MM.1S (cell line): ENCODE measurements at regions not wholly inside any gene's neighbourhood (a gene's known extent, or its start where the extent isn't known, plus 50 kb on each side); places are given as distances from the start of the nearest gene placed in this dataset.

ENCODE experiments used
- EZH2 ChIP-seq: fragments of 300-600 bp; sonication (generic); optimal IDR thresholded peaks from 2 replicates; pipeline ENCODE3; 2017; ENCODE audit warnings: low read depth, mild to moderate bottlenecking, antibody characterized with exemption, low read length, mixed read lengths
- TF ChIP-seq, protein P1 (sequence below): fragments of 300-600 bp; sonication (generic); IDR thresholded peaks from 2 replicates; pipeline ENCODE4 v1.5.1; 2016; ENCODE audit warnings: antibody characterized with exemption, low read length, mixed read lengths

DNA sequence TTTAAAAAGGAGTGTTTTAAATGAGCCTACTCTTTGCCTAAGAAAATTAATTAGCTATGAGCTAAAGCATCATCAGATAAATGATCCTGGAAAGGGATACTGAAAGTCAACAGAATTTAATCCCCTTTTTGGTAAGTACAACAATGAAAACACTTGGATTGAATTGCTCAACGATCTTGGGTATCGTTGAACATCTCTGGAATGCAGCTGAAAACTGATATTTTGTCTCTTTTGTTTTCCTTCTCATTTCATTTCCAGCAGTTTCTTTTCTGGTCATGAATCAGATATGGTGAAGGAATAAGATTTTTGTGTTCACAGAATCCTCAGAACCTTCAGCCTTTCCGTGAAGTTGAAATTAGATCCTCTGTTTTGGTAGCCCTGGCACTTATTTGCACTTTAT lies 771.2 kb downstream of the FSCB start:
- no peak for TF ChIP-seq EZH2
- TF ChIP-seq, protein P1, sequence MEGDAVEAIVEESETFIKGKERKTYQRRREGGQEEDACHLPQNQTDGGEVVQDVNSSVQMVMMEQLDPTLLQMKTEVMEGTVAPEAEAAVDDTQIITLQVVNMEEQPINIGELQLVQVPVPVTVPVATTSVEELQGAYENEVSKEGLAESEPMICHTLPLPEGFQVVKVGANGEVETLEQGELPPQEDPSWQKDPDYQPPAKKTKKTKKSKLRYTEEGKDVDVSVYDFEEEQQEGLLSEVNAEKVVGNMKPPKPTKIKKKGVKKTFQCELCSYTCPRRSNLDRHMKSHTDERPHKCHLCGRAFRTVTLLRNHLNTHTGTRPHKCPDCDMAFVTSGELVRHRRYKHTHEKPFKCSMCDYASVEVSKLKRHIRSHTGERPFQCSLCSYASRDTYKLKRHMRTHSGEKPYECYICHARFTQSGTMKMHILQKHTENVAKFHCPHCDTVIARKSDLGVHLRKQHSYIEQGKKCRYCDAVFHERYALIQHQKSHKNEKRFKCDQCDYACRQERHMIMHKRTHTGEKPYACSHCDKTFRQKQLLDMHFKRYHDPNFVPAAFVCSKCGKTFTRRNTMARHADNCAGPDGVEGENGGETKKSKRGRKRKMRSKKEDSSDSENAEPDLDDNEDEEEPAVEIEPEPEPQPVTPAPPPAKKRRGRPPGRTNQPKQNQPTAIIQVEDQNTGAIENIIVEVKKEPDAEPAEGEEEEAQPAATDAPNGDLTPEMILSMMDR: no peak
